ENCODE measurements at regions not wholly inside any gene's neighbourhood (a gene's known extent, or its start where the extent isn't known, plus 50 kb on each side); places are given as distances from the start of the nearest gene placed in this dataset.
"Not testable (repeated sequence)": the region's sequence is repeated elsewhere in the genome, so short reads cannot be mapped to it uniquely, and the experiment has no call there.

GRCh38 chr7:106562711-106563366, 98.1 kb downstream of the CCDC71L start:
- DNase-seq = no peak

GRCh38 chr7:106561666-106562411, 99.1 kb downstream of the CCDC71L start:
- DNase-seq = no peak

GRCh38 chr7:106561151-106561550, 99.8 kb downstream of the CCDC71L start:
- DNase-seq = no peak

- DNase-seq = no peak
Observed at GRCh38 chr7:106560482-106560881, 100.5 kb downstream of the CCDC71L start.

- DNase-seq = not testable (repeated sequence)
Observed at GRCh38 chr7:106556244-106556643, 104.7 kb downstream of the CCDC71L start.

GRCh38 chr7:106554623-106555022, 106.3 kb downstream of the CCDC71L start:
- DNase-seq = not testable (repeated sequence)

GRCh38 chr7:106553446-106553836, 107.5 kb downstream of the CCDC71L start:
- no peak for DNase-seq

- DNase-seq = no peak
Observed at GRCh38 chr7:106552645-106553445, 108.1 kb downstream of the CCDC71L start.

GRCh38 chr7:106551936-106552335, 109.0 kb downstream of the CCDC71L start:
- DNase-seq = no peak

GRCh38 chr7:106548491-106548890, 112.5 kb downstream of the CCDC71L start:
- DNase-seq = no peak

- DNase-seq = no peak
Observed at GRCh38 chr7:106545275-106545674, 115.7 kb downstream of the CCDC71L start.

GRCh38 chr7:106543221-106543757, 117.7 kb downstream of the CCDC71L start:
- no peak for DNase-seq

- no peak for DNase-seq
Observed at GRCh38 chr7:106542550-106543220, 118.3 kb downstream of the CCDC71L start.

GRCh38 chr7:106538638-106539037, 122.3 kb downstream of the CCDC71L start:
- no peak for DNase-seq

- DNase-seq = no peak
Observed at GRCh38 chr7:106537119-106537518, 123.8 kb downstream of the CCDC71L start.

GRCh38 chr7:106536079-106536478, 124.9 kb downstream of the CCDC71L start:
- DNase-seq = no peak

GRCh38 chr7:106535234-106535932, 125.6 kb downstream of the CCDC71L start:
- DNase-seq = no peak

- no peak for DNase-seq
Observed at GRCh38 chr7:106534271-106534846, 126.6 kb downstream of the CCDC71L start.

- not testable (repeated sequence) for DNase-seq
Observed at GRCh38 chr7:106530183-106530582, 130.8 kb downstream of the CCDC71L start.

- not testable (repeated sequence) for DNase-seq
Observed at GRCh38 chr7:106526617-106527016, 134.3 kb downstream of the CCDC71L start.

- no peak for DNase-seq
Observed at GRCh38 chr7:106524690-106525059, 136.3 kb downstream of the CCDC71L start.

- DNase-seq = no peak
Observed at GRCh38 chr7:106523482-106523881, 137.5 kb downstream of the CCDC71L start.
